Esophagus squamous epithelium (tissue), 4 donors: ENCODE measurements at regions not wholly inside any gene's neighbourhood (a gene's known extent, or its start where the extent isn't known, plus 50 kb on each side); places are given as distances from the start of the nearest gene placed in this dataset.

Experiments used
- CTCF ChIP-seq, 6 experiments: fragments of 450-650 bp in 4 of 6; fragments of 200-600 bp in 2 of 6; sonication (generic) in 2 of 6; IDR thresholded peaks; one replicate each; pipeline ENCODE4 v1.5.1; 2016 to 2019; ENCODE audit warnings: antibody characterized with exemption in 6 of 6, mild to moderate bottlenecking in 4 of 6, moderate library complexity in 4 of 6
- POLR2A ChIP-seq, 4 donors: fragments of 450-650 bp; IDR thresholded peaks; one replicate each; pipeline ENCODE4 v1.6.1; 2017; ENCODE audit warnings: antibody characterized with exemption in 4 of 4, mild to moderate bottlenecking in 4 of 4, moderate library complexity in 3 of 4

GRCh38 chr10:78727251-78727650 is 341.5 kb upstream of the ZMIZ1 start:
- TF ChIP-seq CTCF (IDR thresholded peaks at IDR 0.05) (no peak), POLR2A (IDR thresholded peaks at IDR 0.05) (no peak)
